ENCODE measurements at regions not wholly inside any gene's neighbourhood (a gene's known extent, or its start where the extent isn't known, plus 50 kb on each side); places are given as distances from the start of the nearest gene placed in this dataset.

GRCh38 chr17:13292291-13292690, 274.5 kb upstream of the ELAC2 start:
- peaks cover 5% of the 10 kb centered on the region; the same call in 1 of the 2 replicates for H3K9me2 ChIP-seq (ENCODE audit: insufficient read depth)
- no peaks in the 10 kb centered on the region for H3K36me3 ChIP-seq (ENCODE audit: insufficient read depth)
- TF ChIP-seq ZNF114 (CRISPR knock-in tag; IDR thresholded peaks at IDR 0.05) (no peak), EZH2phosphoT487 (IDR thresholded peaks at IDR 0.05; ENCODE audit: unreplicated experiment) (no peak), CREB1 (CRISPR knock-in tag; IDR thresholded peaks at IDR 0.05; ENCODE audit: low read depth) (no peak), REST (IDR thresholded peaks at IDR 0.05; ENCODE audit: unreplicated experiment) (no peak), EZH2 (IDR thresholded peaks at IDR 0.05; ENCODE audit: low read depth, unreplicated experiment) (no peak), ZNF331 (CRISPR knock-in tag; IDR thresholded peaks at IDR 0.05; ENCODE audit: low read depth) (no peak), JUNB (IDR thresholded peaks at IDR 0.05; ENCODE audit: unreplicated experiment) (no peak), ZNF462 (CRISPR knock-in tag; IDR thresholded peaks at IDR 0.05) (no peak), NANOG (IDR thresholded peaks at IDR 0.05; ENCODE audit: borderline replicate concordance) (no peak), ETS1 (IDR thresholded peaks at IDR 0.05) (no peak)
- no peak for DNase-seq (ENCODE audit: low spot score)
- no peaks in the 10 kb centered on the region for H3K27me3 ChIP-seq (ENCODE audit: insufficient read depth)
- Mint-ChIP-seq H3K9me3 (no peaks in the 10 kb centered on the region), H3K27ac (no peak overlapping the region), H3K4me3 (no peak overlapping the region), H3K27me3 (ENCODE audit: insufficient read depth, low read depth, poor library complexity) (peaks cover 3% of the 10 kb centered on the region), H3K36me3 (ENCODE audit: low read depth) (no peaks in the 10 kb centered on the region), H3K4me1 (no peaks in the 10 kb centered on the region)
- no peak overlapping the region for H3K4me3 ChIP-seq
- no peaks in the 10 kb centered on the region for H3F3A ChIP-seq (replicated peaks; ENCODE audit: low read depth)
- no peak for ATAC-seq
- H3K79me2 ChIP-seq (replicated peaks; ENCODE audit: insufficient read depth) = no peaks in the 10 kb centered on the region
- H4K20me1 ChIP-seq (replicated peaks; ENCODE audit: insufficient read depth) = no peaks in the 10 kb centered on the region
- no peaks in the 10 kb centered on the region for H3K4me1 ChIP-seq (ENCODE audit: insufficient read depth)
- no peak overlapping the region for H3K27ac ChIP-seq (ENCODE audit: low read depth)
- no peak overlapping the region for H3K4me2 ChIP-seq
- H2AFZ ChIP-seq = no peak overlapping the region
